ENCODE measurements at regions not wholly inside any gene's neighbourhood (a gene's known extent, or its start where the extent isn't known, plus 50 kb on each side); places are given as distances from the start of the nearest gene placed in this dataset.

- no peak for DNase-seq
Observed at GRCh38 chr3:30945291-30945690, 50.8 kb upstream of the GADL1 start.

- DNase-seq: no peak
Observed at GRCh38 chr3:30948426-30948825, 54.0 kb upstream of the GADL1 start.

GRCh38 chr3:30951826-30952225, 57.4 kb upstream of the GADL1 start:
- no peak for DNase-seq

- DNase-seq: no peak
Observed at GRCh38 chr3:30952786-30953185, 58.3 kb upstream of the GADL1 start.

- no peak for DNase-seq
Observed at GRCh38 chr3:30954426-30954825, 60.0 kb upstream of the GADL1 start.

GRCh38 chr3:30962084-30962483, 67.6 kb upstream of the GADL1 start:
- no peak for DNase-seq

GRCh38 chr3:30962493-30962892, 68.0 kb upstream of the GADL1 start:
- DNase-seq: no peak

- DNase-seq: no peak
Observed at GRCh38 chr3:30963223-30963722, 68.8 kb upstream of the GADL1 start.

- no peak for DNase-seq
Observed at GRCh38 chr3:30964612-30965011, 70.2 kb upstream of the GADL1 start.

GRCh38 chr3:30966896-30967295, 72.4 kb upstream of the GADL1 start:
- no peak for DNase-seq

- no peak for DNase-seq
Observed at GRCh38 chr3:30970183-30970582, 75.7 kb upstream of the GADL1 start.

- DNase-seq: no peak
Observed at GRCh38 chr3:30972449-30972848, 78.0 kb upstream of the GADL1 start.

GRCh38 chr3:30974071-30974470, 79.6 kb upstream of the GADL1 start:
- DNase-seq: no peak

- DNase-seq: no peak
Observed at GRCh38 chr3:30977592-30977991, 83.1 kb upstream of the GADL1 start.

- DNase-seq: no peak
Observed at GRCh38 chr3:30980993-30981392, 86.5 kb upstream of the GADL1 start.

GRCh38 chr3:30982416-30983075, 88.1 kb upstream of the GADL1 start:
- no peak for DNase-seq

- DNase-seq: no peak
Observed at GRCh38 chr3:30984855-30985749, 90.6 kb upstream of the GADL1 start.

GRCh38 chr3:30986551-30986950, 92.1 kb upstream of the GADL1 start:
- no peak for DNase-seq

- DNase-seq: no peak
Observed at GRCh38 chr3:30988769-30989168, 94.3 kb upstream of the GADL1 start.

GRCh38 chr3:30989276-30990030, 95.0 kb upstream of the GADL1 start:
- DNase-seq: no peak

- no peak for DNase-seq
Observed at GRCh38 chr3:30996467-30996866, 102.0 kb upstream of the GADL1 start.

- no peak for DNase-seq
Observed at GRCh38 chr3:31002730-31003129, 108.3 kb upstream of the GADL1 start.

- no peak for DNase-seq
Observed at GRCh38 chr3:31004025-31004678, 109.7 kb upstream of the GADL1 start.
